ENCODE measurements at regions not wholly inside any gene's neighbourhood (a gene's known extent, or its start where the extent isn't known, plus 50 kb on each side); places are given as distances from the start of the nearest gene placed in this dataset.

DNA sequence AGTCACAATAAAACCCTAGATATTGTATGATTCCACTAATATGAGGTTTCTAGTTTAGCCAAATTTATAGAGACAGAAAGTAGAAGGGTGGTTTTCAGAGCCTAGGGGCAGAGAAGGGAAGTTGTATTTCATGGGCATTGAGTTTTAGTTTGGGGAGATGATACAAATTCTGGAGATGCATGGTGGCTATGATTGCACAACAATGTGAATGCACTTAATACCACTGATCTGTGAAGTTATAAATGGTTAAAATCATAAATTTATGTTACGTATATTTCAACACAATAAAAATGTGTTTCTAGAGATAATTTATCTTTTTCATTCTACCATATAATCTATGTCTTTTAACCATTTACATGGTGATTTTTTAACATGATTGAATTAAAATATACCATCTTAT is 779.3 kb upstream of the BRINP3 start:
- no peaks in the 10 kb centered on the region for H3K27me3 ChIP-seq (replicated peaks in 1 of 7)
- H3K36me3 ChIP-seq: no peaks in the 10 kb centered on the region
- H3K4me3 ChIP-seq: no peak overlapping the region
- intact Hi-C loops (cut with DNase I; ENCODE audit: low total_unique reads): no loop called here
- H3K27ac ChIP-seq: no peak overlapping the region
- H3K9me3 ChIP-seq: peaks cover 0 to 36% (median 17%) of the 10 kb centered on the region in 8 donors
- TF ChIP-seq POLR2AphosphoS5 (IDR thresholded peaks at IDR 0.05): no peak
- TF ChIP-seq, protein P1, sequence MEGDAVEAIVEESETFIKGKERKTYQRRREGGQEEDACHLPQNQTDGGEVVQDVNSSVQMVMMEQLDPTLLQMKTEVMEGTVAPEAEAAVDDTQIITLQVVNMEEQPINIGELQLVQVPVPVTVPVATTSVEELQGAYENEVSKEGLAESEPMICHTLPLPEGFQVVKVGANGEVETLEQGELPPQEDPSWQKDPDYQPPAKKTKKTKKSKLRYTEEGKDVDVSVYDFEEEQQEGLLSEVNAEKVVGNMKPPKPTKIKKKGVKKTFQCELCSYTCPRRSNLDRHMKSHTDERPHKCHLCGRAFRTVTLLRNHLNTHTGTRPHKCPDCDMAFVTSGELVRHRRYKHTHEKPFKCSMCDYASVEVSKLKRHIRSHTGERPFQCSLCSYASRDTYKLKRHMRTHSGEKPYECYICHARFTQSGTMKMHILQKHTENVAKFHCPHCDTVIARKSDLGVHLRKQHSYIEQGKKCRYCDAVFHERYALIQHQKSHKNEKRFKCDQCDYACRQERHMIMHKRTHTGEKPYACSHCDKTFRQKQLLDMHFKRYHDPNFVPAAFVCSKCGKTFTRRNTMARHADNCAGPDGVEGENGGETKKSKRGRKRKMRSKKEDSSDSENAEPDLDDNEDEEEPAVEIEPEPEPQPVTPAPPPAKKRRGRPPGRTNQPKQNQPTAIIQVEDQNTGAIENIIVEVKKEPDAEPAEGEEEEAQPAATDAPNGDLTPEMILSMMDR (IDR thresholded peaks at IDR 0.05 in 8 of 11, conservative IDR thresholded peaks at IDR 0.05 in 3 of 11): no peak
- no peak for TF ChIP-seq POLR2A (IDR thresholded peaks at IDR 0.05)
- 86 to 94% (median 91%) methylated on average over 1 of the region's 1 CpG for WGBS, 5 donors
- no peaks in the 10 kb centered on the region for H3K4me1 ChIP-seq
- no peak for DNase-seq

- no peaks in the 10 kb centered on the region for H3K36me3 ChIP-seq
- peaks cover 0 to 20% (median 7%) of the 10 kb centered on the region in 8 donors for H3K9me3 ChIP-seq
- no peaks in the 10 kb centered on the region for H3K4me1 ChIP-seq
- no peak for DNase-seq
- 3 to 34% (median 16%) methylated on average over 1 of the region's 1 CpG for WGBS, 5 donors
- H3K27me3 ChIP-seq (replicated peaks in 1 of 7): no peaks in the 10 kb centered on the region
- H3K4me3 ChIP-seq: no peak overlapping the region
- TF ChIP-seq POLR2AphosphoS5 (IDR thresholded peaks at IDR 0.05): no peak
- TF ChIP-seq, protein P1 (IDR thresholded peaks at IDR 0.05 in 8 of 11, conservative IDR thresholded peaks at IDR 0.05 in 3 of 11): no peak
- no peak for TF ChIP-seq POLR2A (IDR thresholded peaks at IDR 0.05)
- intact Hi-C loops (cut with DNase I; ENCODE audit: low total_unique reads): no loop called here
- no peak overlapping the region for H3K27ac ChIP-seq
These were observed 782.4 kb upstream of the BRINP3 start for GRCh38 chr1:191260056-191260455.

GRCh38 chr1:191261111-191261510 is 783.4 kb upstream of the BRINP3 start:
- 52 to 66% (median 61%) methylated on average over 4 of the region's 4 CpGs for whole genome bisulfite sequencing, 5 donors
- intact Hi-C loops (cut with DNase I; ENCODE audit: low total_unique reads): no loop called here
- Histone ChIP-seq H3K27ac (no peak overlapping the region), H3K4me3 (no peak overlapping the region), H3K27me3 (replicated peaks in 1 of 7) (no peaks in the 10 kb centered on the region), H3K36me3 (no peaks in the 10 kb centered on the region), H3K4me1 (no peaks in the 10 kb centered on the region), H3K9me3 (peaks cover 0 to 13% (median 3%) of the 10 kb centered on the region in 8 donors)
- DNase-seq: no peak
- TF ChIP-seq, protein P1 (IDR thresholded peaks at IDR 0.05 in 8 of 11, conservative IDR thresholded peaks at IDR 0.05 in 3 of 11): no peak
- TF ChIP-seq POLR2A (IDR thresholded peaks at IDR 0.05): no peak
- TF ChIP-seq POLR2AphosphoS5 (IDR thresholded peaks at IDR 0.05): no peak

- no peak overlapping the region for H3K27ac ChIP-seq
- TF ChIP-seq, protein P1 (IDR thresholded peaks at IDR 0.05 in 8 of 11, conservative IDR thresholded peaks at IDR 0.05 in 3 of 11): no peak
- TF ChIP-seq POLR2A (IDR thresholded peaks at IDR 0.05) (no peak), POLR2AphosphoS5 (IDR thresholded peaks at IDR 0.05) (no peak)
- WGBS, 5 donors: 85 to 97% (median 91%) methylated on average over 2 of the region's 2 CpGs
- intact Hi-C loops (cut with DNase I; ENCODE audit: low total_unique reads): no loop called here
- no peaks in the 10 kb centered on the region for H3K36me3 ChIP-seq
- H3K27me3 ChIP-seq (replicated peaks in 1 of 7): no peaks in the 10 kb centered on the region
- H3K4me1 ChIP-seq: no peaks in the 10 kb centered on the region
- H3K4me3 ChIP-seq: no peak overlapping the region
- peaks cover 5 to 41% (median 26%) of the 10 kb centered on the region in 8 donors for H3K9me3 ChIP-seq
- DNase-seq: no peak
These were observed 801.7 kb upstream of the BRINP3 start for GRCh38 chr1:191279266-191279800.
